Left lung (tissue), 4 donors: ENCODE measurements at regions not wholly inside any gene's neighbourhood (a gene's known extent, or its start where the extent isn't known, plus 50 kb on each side); places are given as distances from the start of the nearest gene placed in this dataset.

Source experiments
- ATAC-seq: fragments of 200-7000 bp; cut with Tn5 transposase; one replicate; pipeline ENCODE4 v1.9.1; 2020; ENCODE audit warnings: moderate library complexity
- DNase-seq, 4 donors: peaks; one replicate each; pipeline ENCODE4 v3.0.0-alpha.2; 2013 to 2020
- H3K27ac ChIP-seq, 2 donors: fragments of 200-600 bp; sonication (generic) in 1 of 2; one replicate each; pipeline versions ENCODE4 v1.5.0 to v1.8.0; 2020 to 2021
- H3K27me3 ChIP-seq, 2 donors: fragments of 200-600 bp; sonication (generic) in 1 of 2; one replicate each; pipeline versions ENCODE4 v1.5.0 to v1.8.0; 2020 to 2021
- H3K36me3 ChIP-seq, 2 donors: fragments of 200-600 bp; sonication (generic) in 1 of 2; one replicate each; pipeline versions ENCODE4 v1.5.0 to v1.8.0; 2020 to 2021
- H3K4me1 ChIP-seq, 2 donors: fragments of 200-600 bp; one replicate each; pipeline ENCODE4 v1.8.0; 2021
- H3K4me3 ChIP-seq, 2 donors: fragments of 200-600 bp; sonication (generic) in 1 of 2; one replicate each; pipeline versions ENCODE4 v1.5.0 to v1.8.0; 2020 to 2021; ENCODE audit warnings: mild to moderate bottlenecking in 1 of 2
- H3K9me3 ChIP-seq, 2 donors: fragments of 200-600 bp; sonication (generic) in 1 of 2; one replicate each; pipeline versions ENCODE4 v1.5.0 to v1.8.0; 2020 to 2021
- intact Hi-C, 2 donors: fragments of 100-400 bp; cut with DNase I; formaldehyde crosslinking; loops; one replicate each; pipeline versions ENCODE4 v1.11.2 to v1.14.2; 2022
- TF ChIP-seq, protein P1 (sequence below), 2 donors: fragments of 200-600 bp; sonication (generic) in 1 of 2; IDR thresholded peaks; one replicate each; pipeline versions ENCODE4 v1.5.0 to v1.8.0; 2021; ENCODE audit warnings: antibody characterized with exemption in 2 of 2
- donor health status: DM: no; HTN: yes; CAD: no.
- donor health status: DM: no; HTN: no; CAD: no.

DNA sequence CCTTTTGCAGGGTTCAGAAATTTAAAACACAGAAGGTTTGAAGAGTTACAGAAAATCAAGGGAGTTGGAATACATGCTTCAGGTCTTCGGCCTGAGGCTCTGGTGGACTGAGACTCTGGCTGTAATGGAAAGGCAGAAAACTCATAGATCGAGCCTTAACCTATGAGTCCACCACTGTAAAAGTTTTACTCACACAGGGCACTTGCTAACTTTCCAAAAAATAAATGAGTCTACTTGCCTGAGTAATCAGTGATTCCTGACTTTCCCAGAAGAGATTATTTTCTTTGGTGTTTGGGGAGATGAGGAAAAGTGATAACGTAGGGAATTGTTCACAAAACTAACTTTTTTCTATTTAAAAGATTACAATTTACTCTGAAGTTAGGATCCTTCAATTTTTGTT is 108.0 kb downstream of the MBL2 start:
- Histone ChIP-seq H3K27ac (no peak overlapping the region), H3K4me1 (no peaks in the 10 kb centered on the region), H3K4me3 (no peak overlapping the region), H3K27me3 (no peaks in the 10 kb centered on the region), H3K9me3 (peaks cover 0 to 24% of the 10 kb centered on the region in 2 donors), H3K36me3 (no peaks in the 10 kb centered on the region)
- intact Hi-C loops = no loop called here
- ATAC-seq = no peak
- TF ChIP-seq, protein P1, sequence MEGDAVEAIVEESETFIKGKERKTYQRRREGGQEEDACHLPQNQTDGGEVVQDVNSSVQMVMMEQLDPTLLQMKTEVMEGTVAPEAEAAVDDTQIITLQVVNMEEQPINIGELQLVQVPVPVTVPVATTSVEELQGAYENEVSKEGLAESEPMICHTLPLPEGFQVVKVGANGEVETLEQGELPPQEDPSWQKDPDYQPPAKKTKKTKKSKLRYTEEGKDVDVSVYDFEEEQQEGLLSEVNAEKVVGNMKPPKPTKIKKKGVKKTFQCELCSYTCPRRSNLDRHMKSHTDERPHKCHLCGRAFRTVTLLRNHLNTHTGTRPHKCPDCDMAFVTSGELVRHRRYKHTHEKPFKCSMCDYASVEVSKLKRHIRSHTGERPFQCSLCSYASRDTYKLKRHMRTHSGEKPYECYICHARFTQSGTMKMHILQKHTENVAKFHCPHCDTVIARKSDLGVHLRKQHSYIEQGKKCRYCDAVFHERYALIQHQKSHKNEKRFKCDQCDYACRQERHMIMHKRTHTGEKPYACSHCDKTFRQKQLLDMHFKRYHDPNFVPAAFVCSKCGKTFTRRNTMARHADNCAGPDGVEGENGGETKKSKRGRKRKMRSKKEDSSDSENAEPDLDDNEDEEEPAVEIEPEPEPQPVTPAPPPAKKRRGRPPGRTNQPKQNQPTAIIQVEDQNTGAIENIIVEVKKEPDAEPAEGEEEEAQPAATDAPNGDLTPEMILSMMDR (IDR thresholded peaks at IDR 0.05) = no peak
- no peak for DNase-seq

GRCh38 chr10:52665821-52666220 is 106.8 kb downstream of the MBL2 start:
- H3K9me3 ChIP-seq = peaks cover 0 to 24% of the 10 kb centered on the region in 2 donors
- no peaks in the 10 kb centered on the region for H3K27me3 ChIP-seq
- H3K4me3 ChIP-seq = no peak overlapping the region
- no peaks in the 10 kb centered on the region for H3K4me1 ChIP-seq
- TF ChIP-seq, protein P1 (IDR thresholded peaks at IDR 0.05) = no peak
- DNase-seq (no peak), ATAC-seq (no peak)
- H3K36me3 ChIP-seq = no peaks in the 10 kb centered on the region
- intact Hi-C loops = no loop called here
- H3K27ac ChIP-seq = no peak overlapping the region

DNA sequence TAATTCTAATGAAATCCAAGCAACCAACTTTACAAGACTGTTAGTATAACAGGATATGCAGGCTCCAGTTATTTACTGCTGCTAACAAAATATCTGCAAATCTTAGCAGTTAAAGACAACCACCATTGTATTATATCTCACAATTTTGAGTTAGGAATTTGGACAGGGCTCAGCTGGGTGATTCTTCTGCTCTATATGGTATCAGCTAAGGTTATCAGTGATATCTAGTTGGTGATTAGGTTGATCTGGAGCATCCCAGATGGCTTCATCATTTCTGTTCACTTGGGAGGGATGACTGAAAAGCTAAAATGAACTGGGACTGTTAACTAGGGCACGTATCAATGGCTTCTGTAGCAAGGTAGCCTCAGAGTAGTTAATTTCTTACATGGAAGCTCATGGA is 105.7 kb downstream of the MBL2 start:
- TF ChIP-seq, protein P1 (IDR thresholded peaks at IDR 0.05) = no peak
- DNase-seq = no peak
- H3K4me3 ChIP-seq = no peak overlapping the region
- intact Hi-C loops = no loop called here
- no peaks in the 10 kb centered on the region for H3K27me3 ChIP-seq
- ATAC-seq = no peak
- H3K4me1 ChIP-seq = no peaks in the 10 kb centered on the region
- H3K36me3 ChIP-seq = no peaks in the 10 kb centered on the region
- H3K9me3 ChIP-seq = peaks cover 0 to 24% of the 10 kb centered on the region in 2 donors
- H3K27ac ChIP-seq = no peak overlapping the region

- H3K4me1 ChIP-seq = no peaks in the 10 kb centered on the region
- H3K9me3 ChIP-seq = peaks cover 0 to 24% of the 10 kb centered on the region in 2 donors
- intact Hi-C loops = no loop called here
- H3K4me3 ChIP-seq = no peak overlapping the region
- H3K27me3 ChIP-seq = no peaks in the 10 kb centered on the region
- no peaks in the 10 kb centered on the region for H3K36me3 ChIP-seq
- DNase-seq (no peak), ATAC-seq (no peak)
- TF ChIP-seq, protein P1 (IDR thresholded peaks at IDR 0.05) = no peak
- H3K27ac ChIP-seq = no peak overlapping the region
Observed at GRCh38 chr10:52668024-52668423, 104.6 kb downstream of the MBL2 start.

GRCh38 chr10:52672880-52673279 is 99.7 kb downstream of the MBL2 start:
- Histone ChIP-seq H3K9me3 (peaks cover 0 to 3% of the 10 kb centered on the region in 2 donors), H3K36me3 (no peaks in the 10 kb centered on the region), H3K27me3 (no peaks in the 10 kb centered on the region), H3K4me1 (no peaks in the 10 kb centered on the region), H3K27ac (no peak overlapping the region), H3K4me3 (no peak overlapping the region)
- TF ChIP-seq, protein P1 (IDR thresholded peaks at IDR 0.05) = no peak
- intact Hi-C loops = no loop called here
- DNase-seq = no peak
- no peak for ATAC-seq
